Omental fat pad (tissue), 3 donors: ENCODE measurements at regions not wholly inside any gene's neighbourhood (a gene's known extent, or its start where the extent isn't known, plus 50 kb on each side); places are given as distances from the start of the nearest gene placed in this dataset.
"Not testable (repeated sequence)": the region's sequence is repeated elsewhere in the genome, so short reads cannot be mapped to it uniquely, and the experiment has no call there.

Source experiments
- ATAC-seq: fragments of 150-250 bp; one replicate; pipeline ENCODE4 v1.9.1; 2016; ENCODE audit warnings: mild to moderate bottlenecking, moderate library complexity; ENCODE audit not compliant: low FRiP score
- DNase-seq: peaks from one replicate; pipeline ENCODE4 v3.0.0-alpha.2; 2019; ENCODE audit warnings: low spot score
- CTCF ChIP-seq, 3 donors: fragments of 450-650 bp; IDR thresholded peaks; one replicate each; pipeline ENCODE4 v1.5.1; 2016 to 2017; ENCODE audit warnings: antibody characterized with exemption in 3 of 3, mild to moderate bottlenecking in 3 of 3, moderate library complexity in 2 of 3

GRCh38 chr14:53226553-53226952 is 73.4 kb upstream of the DDHD1 start:
- DNase-seq (no peak), ATAC-seq (no peak)
- no peak for TF ChIP-seq CTCF (IDR thresholded peaks at IDR 0.05)

- DNase-seq, result no peak
- no peak for ATAC-seq
- TF ChIP-seq CTCF (IDR thresholded peaks at IDR 0.05), result no peak
These were observed 67.8 kb upstream of the DDHD1 start for GRCh38 chr14:53220914-53221313.

- ATAC-seq (no peak), DNase-seq (no peak)
- TF ChIP-seq CTCF (IDR thresholded peaks at IDR 0.05), result no peak
These were observed 65.0 kb upstream of the DDHD1 start for GRCh38 chr14:53218161-53218560.

- TF ChIP-seq CTCF (IDR thresholded peaks at IDR 0.05), result peak in 2 of 3 donors; percentile 28 to 50
- DNase-seq (no peak), ATAC-seq (peak; percentile 92)
These were observed 64.3 kb upstream of the DDHD1 start for GRCh38 chr14:53217316-53217994.

- not testable (repeated sequence) for ATAC-seq, DNase-seq
These were observed 63.8 kb upstream of the DDHD1 start for GRCh38 chr14:53216955-53217315.

GRCh38 chr14:53216478-53216877 is 63.4 kb upstream of the DDHD1 start:
- not testable (repeated sequence) for DNase-seq, ATAC-seq

GRCh38 chr14:53215101-53215500 is 62.0 kb upstream of the DDHD1 start:
- ATAC-seq (no peak), DNase-seq (no peak)
- TF ChIP-seq CTCF (IDR thresholded peaks at IDR 0.05), result no peak

GRCh38 chr14:53214384-53214783 is 61.3 kb upstream of the DDHD1 start:
- ATAC-seq (no peak), DNase-seq (no peak)
- no peak for TF ChIP-seq CTCF (IDR thresholded peaks at IDR 0.05)
